HG02588 (cell line): ENCODE measurements at regions not wholly inside any gene's neighbourhood (a gene's known extent, or its start where the extent isn't known, plus 50 kb on each side); places are given as distances from the start of the nearest gene placed in this dataset.

Experiments
- ATAC-seq: cut with Tn5 transposase; IDR thresholded peaks from one replicate; pipeline ENCODE4 v1.9.1; 2021; ENCODE audit warnings: mild to moderate bottlenecking, moderate library complexity; ENCODE audit not compliant: unreplicated experiment

DNA sequence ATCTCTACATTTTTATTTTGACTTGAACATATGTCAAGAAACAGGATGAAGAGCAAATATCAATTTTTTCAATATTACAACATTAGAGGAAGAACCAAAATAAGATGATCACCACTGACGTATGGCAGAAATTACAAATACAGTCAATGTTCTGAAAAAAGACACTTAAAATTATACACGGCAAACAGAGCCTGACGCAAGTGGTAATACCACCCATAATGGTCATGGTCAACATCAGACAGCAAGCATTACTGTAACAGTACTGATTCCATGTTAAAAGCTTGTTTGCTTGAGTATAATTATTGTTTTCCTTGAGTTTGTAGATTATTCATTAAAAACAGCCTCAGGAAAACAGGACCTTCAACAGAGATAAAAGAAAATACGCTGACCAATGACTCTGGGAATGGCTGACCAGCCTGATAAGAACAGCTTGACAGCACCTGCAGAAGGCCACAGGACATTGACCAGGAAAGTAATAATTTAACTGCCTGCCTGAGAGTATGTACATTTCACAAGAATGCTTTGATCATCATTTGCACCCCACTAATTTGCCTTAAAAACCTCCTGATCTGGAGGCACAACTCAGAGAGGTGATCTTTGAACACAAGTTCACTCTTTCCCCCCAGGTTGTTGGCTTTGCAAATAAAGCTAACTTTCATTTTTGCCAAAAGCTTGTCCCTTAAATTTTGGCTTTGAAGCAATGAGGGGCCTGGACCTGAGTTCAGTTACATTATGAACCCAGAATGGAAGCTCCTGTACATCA is 187.3 kb downstream of the IPO8 start:
- no peak for ATAC-seq

DNA sequence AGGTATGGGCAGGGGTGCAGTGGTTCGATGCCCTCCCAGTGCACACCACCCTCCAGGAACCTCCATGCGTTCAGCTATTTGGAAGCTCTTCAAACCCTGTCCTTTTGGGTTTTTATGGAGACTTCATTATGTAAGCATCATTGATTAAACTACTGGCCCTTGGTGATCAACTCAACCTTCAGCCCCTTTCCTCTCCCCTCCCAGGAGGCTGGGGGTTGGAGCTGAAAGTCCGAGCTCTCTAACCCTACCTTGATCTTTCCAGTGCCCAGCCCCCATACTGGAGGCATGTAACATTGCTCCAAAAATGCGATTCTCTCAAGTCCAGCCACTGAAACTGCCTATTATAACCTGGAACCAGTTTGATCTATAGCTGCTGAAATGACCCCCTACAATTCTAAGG is 188.1 kb downstream of the IPO8 start:
- ATAC-seq, result no peak

DNA sequence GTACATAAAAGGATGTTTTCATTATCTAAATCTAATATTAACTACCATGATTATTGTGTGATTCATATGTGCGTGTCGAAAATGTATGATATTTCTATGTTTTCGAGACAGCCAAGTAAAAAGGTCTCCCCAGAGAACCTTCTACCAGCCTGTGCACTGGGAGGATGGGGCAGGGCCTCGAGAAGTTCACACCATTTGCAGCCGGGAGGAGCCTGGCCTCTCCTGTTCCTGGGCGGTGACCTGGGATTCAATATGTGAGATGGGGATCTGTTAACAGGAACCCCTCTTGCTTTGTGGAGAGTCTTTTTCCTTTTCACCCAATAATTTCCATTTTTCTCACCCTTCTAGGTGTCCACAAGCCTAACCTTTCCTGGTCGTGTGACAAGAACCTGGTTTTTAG is 189.3 kb downstream of the IPO8 start:
- ATAC-seq, result no peak

DNA sequence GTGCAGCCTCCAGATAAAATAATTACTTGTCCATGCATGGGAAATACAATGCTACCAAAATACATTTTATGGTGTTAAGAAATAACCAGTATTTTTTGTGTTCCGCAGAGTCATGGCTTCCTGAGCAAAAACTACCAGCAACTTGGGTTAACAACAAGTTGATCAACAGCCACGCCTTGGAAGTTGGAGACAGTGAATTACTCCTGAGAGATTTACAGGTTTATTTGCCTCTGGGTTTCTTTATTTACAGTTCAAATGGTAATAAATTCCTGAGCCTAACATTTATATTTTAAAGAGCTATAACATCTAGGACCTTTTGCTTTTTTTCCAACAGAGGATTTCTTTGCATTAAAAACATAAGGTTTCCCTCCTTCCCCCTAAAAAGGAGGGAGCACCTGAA is 194.0 kb downstream of the IPO8 start:
- no peak for ATAC-seq

DNA sequence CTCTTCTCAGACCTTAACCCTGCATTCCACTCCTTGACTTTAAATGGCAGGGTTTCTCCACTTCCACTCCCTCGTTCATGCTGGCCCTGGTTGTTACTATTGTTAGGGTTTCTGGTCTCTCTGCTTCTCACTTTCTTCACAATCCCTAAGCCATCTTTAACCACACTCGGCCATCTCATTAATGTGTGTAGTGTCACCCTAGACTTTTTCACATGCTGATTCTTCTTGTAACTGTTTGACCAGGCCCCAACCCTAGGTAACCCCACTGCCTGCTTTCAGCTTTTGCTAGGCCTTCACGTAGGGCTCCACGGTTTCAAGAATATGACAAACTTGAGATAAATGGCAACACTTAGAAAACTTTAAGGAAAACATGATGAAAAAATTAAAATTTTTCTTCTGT is 195.1 kb downstream of the IPO8 start:
- no peak for ATAC-seq

DNA sequence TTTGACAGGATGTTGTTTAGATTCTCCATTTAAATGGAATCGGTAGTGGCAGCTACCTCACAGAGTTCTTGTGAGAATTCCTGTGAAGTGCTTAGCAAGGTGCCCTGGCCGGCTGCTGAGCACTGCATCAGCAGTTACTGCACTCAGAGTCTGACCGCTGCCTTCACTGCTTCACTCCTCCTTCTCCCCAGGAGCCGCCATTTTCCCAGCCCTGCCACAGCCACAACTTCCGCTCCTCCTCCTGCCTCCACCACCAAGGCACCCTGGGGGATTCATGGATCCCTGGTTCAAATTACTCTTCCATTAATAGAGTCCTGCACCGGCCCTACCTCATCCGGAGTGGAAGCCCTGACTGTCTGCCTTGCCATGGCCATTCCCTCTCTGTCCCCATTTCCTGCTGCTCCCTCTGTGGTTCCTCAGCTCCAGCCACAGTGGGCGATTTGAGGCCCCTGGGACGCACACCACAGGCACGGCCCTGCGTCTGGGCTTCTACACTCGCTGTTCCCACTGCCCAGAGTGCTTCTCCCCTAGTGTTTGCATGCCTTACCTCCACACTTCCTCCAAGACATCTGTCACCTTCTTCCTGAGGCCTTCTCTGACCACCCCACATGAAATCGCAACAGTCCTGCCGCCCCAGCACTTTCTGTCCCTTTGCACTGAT is 210.3 kb downstream of the IPO8 start:
- ATAC-seq, result no peak

DNA sequence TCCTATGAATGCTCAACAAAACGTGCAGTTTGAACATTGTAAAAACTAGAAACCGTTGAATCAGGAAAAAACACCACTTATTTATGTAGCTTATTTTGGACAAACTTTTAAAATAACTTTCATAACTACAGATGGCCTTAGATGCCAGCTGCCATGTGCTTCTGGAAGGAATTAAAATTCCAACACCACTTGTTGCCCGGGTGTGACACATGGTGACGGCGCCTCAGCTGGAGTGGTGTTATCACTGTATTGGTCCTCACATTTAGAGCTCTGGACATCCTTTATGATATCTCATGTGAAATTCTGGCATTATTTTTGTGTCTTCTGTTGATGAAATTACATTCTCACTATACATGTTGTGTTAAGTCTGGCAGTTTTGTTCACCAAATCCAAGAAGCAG is 211.0 kb downstream of the IPO8 start:
- ATAC-seq, result no peak

DNA sequence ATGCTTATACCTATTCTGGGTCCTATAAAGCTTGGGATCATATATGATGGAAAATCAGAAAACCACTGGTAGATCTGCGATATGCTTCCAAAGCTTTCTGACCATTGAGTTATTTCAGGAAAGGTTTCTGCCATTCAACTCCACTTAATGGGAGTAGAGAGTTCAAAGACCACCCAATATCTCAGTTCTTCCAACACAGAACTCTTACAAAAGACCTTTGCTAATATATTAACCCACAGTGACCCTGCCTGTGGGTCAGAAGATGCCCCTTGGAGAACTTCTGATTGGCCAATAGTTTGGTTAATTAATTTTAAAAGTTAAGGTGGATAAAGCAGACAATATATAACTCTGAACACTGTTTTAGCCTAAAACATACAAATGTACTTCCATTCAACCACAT is 213.0 kb downstream of the IPO8 start:
- ATAC-seq, result no peak

DNA sequence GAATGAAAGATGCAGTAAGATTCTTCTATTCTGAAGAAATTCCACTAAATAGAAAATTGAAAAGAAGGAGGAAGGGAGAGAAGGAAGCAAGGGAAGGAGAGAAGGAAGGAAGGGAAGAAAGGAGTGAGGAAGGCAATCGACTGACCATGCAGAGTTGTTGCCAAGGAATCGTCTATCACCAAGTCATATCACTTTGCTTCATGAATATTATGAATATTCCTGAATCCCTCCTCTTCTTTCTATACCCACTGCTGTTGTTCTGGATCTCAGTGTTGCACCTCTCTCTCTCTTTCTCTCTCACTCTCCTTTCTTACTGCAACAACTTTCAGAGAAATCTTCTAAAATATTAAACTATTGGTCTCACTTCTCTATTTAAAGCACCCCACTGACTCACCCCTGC is 222.4 kb downstream of the IPO8 start:
- no peak for ATAC-seq

DNA sequence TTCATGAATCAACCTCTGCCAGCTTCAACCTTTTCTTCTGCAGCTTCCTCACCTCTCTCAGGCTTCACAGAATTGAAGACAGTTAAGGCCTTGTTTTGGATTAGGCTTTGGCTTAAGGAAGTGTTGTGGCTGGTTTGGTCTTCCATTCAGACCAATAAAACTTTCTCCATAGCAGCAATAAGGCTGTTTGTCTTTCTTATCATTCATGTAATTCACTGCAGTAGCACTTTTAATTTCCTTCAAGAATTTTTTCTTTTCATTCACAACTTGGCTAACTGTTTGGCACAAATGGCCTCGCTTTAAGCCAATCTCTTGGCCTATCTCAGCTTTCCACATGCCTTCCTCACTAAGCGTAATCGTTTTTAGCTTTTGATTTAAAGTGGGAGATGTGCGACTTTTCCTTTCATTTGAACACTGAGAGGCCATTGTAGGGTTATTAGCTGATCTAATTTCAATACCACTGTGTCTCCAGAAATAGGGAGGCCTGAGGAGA is 229.5 kb downstream of the IPO8 start:
- ATAC-seq, result no peak

DNA sequence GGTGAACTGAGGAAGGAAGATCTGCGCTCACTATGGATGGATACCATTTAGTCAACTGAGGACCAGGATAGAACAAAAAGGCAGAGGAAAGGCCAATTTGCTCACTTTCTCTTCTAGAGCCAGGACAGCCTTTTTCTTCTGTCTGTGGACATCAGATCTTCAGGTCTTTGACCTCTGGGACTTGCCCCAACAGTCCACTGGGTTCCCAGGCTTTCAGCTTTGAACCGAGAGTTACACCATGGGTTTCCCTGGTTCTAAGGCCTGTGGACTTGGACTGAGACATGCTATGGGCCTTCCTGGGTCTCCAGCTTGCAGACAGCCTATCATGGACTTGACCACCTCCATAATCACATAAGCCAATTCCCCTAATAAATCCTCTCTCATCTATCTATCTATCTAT is 232.0 kb downstream of the IPO8 start:
- no peak for ATAC-seq

DNA sequence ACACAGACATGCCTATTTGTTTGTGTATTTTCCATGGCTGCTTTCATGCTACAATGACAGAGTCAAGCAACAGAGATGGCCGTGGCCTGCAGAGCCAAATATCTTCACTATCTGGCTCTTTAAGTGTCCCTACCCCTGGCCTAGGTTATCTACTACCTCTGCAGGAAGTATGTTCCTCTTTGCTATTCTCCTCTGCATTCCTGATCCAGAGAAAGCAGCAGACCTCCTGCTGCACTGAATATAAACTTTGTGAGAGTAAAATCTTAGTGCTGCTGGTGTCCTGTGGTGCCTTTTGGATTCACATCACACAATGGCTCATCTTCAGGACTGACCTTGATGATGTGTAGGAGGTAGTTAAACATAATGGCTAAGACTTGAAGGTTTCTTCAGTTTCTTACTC is 233.4 kb downstream of the IPO8 start:
- no peak for ATAC-seq

DNA sequence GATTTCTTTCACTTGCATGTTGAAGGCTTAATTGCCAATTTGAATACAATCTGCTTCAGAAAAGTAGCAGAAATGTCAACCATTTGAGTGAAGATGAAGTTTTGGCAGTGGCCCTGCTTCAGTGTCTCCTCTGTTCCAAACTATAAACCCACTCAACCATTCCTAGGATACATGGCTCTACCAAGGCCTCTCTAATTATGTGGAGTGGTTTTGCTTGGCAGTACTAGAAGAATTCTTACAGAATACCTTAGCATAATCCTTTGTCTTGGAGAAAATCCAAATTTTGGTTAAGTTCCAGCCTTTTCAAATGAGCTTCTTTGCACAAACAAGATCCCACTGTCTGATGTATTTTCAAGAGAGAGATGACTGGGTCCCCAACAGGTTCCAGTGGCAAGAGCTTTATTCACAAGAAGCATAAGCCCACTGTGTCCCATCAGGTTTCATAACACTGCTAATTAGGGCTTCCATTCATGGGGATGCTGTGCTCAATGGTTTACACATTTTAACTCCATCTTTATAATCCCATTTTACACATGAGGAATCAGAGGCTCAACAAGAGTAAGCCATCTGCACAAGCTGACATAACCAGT is 234.5 kb downstream of the IPO8 start:
- ATAC-seq, result no peak

DNA sequence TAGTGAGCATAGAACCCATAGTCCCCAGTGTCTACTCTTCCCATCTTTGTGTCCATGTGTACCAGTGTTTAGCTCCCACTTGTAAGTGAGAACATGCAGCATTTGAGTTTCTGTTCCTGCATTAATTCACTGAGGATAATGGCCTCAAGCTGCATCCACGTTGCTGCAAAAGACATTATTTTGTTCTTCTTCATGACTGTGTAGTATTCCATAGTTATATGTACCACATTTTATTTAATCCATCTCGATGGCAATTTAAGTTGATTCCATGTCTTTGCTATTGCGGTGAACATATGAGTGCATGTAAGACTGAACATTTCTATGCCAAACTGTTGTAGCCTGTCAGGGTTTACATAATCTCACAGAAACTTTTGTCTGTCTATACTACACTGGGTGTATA is 237.2 kb downstream of the IPO8 start:
- ATAC-seq, result no peak

DNA sequence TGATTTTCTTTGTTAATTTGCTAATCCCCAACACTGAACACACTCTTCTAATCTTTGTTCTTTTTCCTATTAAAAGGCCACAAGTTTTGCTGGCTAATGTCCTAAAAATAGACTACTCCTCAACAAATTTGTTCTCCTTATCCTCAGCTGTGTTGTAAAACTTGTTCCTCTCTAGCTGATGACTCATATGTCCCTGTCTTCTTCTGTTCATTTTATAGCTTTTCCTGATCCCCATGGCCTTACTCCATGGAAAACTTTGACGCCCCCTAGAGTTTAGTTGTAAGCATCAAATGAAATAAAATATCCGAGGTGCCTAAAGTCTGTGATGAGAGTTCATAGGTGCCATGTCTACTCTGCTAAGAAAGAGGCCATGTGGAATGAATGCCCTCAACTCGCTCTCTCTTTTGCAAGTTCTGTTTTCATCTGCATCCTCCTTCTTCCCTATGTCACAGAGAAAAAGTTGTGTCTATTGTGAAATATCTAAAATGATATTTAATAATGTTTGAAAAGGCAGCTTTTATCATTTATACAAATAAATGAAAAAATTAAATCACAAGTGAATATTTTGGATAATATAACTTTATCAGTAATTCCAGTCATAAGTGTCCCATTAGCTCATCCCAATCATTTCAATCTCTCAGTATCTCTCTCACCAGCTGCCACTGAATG is 237.9 kb downstream of the IPO8 start:
- no peak for ATAC-seq

DNA sequence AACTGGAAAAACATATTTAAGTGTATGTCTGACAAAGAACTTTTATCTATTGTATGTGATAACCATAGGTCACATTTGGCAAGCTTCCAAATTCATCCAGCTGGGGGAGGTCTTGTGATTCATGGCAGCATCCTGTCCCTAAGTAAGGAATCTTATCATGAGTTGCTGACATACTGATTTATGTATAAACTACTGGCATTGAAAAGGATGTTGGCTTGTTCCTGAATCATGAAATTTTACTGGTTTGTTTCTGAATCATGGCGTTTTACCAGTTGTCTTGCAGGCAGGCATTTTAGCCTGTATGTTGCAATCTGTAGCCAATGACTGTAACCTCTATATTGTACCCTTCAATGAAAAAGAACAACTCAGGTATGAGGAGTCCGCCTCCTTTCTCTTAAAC is 244.8 kb downstream of the IPO8 start:
- ATAC-seq, result no peak

DNA sequence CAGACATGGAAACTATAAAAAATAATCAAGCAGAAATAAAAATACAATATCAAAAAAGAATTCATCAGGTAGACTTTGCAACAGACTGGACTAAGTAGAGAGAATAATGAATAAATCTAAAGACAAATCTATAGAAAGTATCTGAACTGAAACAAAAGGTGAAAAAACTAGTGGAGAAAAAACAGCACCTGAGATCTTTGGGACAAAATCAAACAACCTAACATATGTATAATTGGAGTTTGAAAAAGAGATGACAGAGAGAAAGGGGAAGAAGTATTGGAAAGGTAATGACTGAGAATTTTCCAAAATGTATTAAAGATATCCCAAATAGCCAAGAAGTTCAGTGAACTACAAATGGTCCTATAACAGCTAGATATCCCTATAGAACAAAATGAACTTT is 245.4 kb downstream of the IPO8 start:
- no peak for ATAC-seq

DNA sequence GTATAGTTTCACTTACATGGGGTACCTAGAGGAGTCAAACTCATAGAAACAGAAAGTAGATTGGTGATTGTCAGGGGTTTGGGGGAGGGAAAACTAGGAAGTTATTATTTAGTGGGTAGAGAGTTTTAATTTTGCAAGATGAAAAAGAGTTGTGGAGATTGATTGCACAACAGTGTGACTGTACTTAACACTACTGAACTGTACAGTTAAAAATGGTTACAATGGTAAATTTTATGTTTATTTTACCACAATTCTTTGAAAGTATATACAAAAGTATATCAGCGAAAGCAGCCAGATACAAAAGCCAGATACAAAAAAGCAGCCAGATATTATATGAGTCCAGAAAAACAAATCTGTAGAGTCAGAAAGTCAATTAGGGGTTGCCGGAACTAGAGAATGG is 247.6 kb downstream of the IPO8 start:
- no peak for ATAC-seq

DNA sequence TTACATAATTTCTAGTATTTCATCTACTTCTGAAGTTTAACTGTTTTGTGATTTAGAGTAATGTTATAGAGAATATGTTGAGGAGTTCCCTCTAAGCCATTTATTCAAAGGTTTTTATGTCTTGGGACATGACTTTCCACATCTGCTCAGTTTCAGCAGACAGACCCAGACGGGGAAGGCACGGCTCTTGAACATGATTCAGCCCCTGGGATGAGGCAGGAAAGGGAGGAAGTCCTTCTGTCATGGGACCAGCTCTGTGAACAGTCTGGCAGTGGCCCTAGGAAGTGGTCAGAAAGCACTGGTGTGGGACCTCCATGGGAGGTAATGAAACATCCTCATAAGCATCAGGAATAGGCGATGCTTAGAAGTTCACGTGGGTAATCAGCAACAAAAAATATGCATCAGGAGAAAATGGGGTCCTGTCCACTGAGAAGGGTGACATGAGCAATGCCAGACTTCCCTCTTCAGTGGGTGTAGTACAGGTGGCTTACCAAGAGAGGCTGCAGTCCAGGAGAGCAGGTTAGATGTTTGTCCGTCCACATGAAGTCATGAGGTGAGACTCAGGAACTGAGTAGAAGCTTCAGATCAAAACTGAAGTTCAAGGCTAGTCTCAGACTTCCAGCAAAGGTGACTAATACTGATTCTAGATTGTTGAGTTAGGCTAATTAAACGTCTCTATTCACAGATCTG is 248.5 kb downstream of the IPO8 start:
- ATAC-seq, result no peak

DNA sequence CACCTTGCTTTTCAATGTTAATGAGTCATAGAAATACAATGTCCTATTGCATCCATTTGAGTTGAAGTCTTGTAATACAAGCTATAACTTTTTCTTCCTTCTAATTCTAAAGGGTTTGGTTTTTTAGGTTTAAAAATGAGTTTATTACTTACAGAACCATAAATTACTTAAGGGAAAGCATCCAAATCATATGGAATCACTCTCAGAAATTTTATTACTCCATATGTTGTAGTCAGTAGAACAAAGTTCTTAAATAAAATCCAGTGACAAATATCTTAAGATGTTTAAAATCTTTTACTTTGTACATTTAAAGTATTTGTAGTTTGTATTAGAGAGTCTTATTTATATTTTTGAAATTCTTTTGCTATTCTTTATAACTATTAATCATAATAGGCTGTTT is 253.2 kb downstream of the IPO8 start:
- no peak for ATAC-seq
